ENCODE measurements at regions not wholly inside any gene's neighbourhood (a gene's known extent, or its start where the extent isn't known, plus 50 kb on each side); places are given as distances from the start of the nearest gene placed in this dataset.
"Not testable (repeated sequence)": the region's sequence is repeated elsewhere in the genome, so short reads cannot be mapped to it uniquely, and the experiment has no call there.

DNA sequence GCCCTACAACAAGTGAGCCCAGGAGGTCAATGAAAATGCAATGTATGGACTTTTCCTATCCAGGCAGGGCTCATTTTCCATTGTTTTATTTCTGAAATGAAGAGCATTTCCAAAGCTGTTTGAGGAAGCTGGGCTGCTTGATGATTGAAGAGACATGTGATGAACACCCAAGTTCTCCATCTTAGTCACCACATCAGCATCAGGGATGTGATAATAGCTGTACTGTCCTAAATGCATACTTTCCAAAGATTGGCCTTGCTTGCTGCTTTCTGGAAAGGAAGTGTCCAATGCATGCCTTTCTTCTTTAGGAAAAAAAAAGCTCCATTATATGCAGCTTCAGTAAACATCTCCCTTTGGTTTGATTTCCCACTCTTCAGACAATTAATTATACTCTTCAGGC is 425.9 kb upstream of the RUNX1 start:
- DNase-seq, result peak; percentile 69
- Histone ChIP-seq H3K4me1 (ENCODE audit: control insufficient read depth, insufficient read depth, low read length) (no peaks in the 10 kb centered on the region), H3K27ac (ENCODE audit: low read length) (no peak overlapping the region), H3K27me3 (ENCODE audit: control insufficient read depth, insufficient read depth, low read length) (no peaks in the 10 kb centered on the region), H3K36me3 (ENCODE audit: control insufficient read depth, insufficient read depth, low read length) (no peaks in the 10 kb centered on the region), H3K9me3 (replicated peaks; ENCODE audit: control insufficient read depth, low read depth, low read length) (no peaks in the 10 kb centered on the region), H3K4me3 (ENCODE audit: low read length) (no peak overlapping the region)

- H3K4me1 ChIP-seq (ENCODE audit: control insufficient read depth, insufficient read depth, low read length), result no peaks in the 10 kb centered on the region
- no peaks in the 10 kb centered on the region for H3K27me3 ChIP-seq (ENCODE audit: control insufficient read depth, insufficient read depth, low read length)
- no CpG with 5 or more reads among the region's 1 CpG for WGBS (ENCODE audit: insufficient coverage)
- no peak overlapping the region for H3K4me3 ChIP-seq (ENCODE audit: low read length)
- H3K27ac ChIP-seq (ENCODE audit: low read length), result no peak overlapping the region
- peak; percentile 46 for DNase-seq
- no peaks in the 10 kb centered on the region for H3K9me3 ChIP-seq (replicated peaks; ENCODE audit: control insufficient read depth, low read depth, low read length)
- H3K36me3 ChIP-seq (ENCODE audit: control insufficient read depth, insufficient read depth, low read length), result no peaks in the 10 kb centered on the region
Measured at GRCh38 chr21:35473496-35473895, 424.4 kb upstream of the RUNX1 start.

- Histone ChIP-seq H3K4me1 (ENCODE audit: control insufficient read depth, insufficient read depth, low read length) (no peaks in the 10 kb centered on the region), H3K36me3 (ENCODE audit: control insufficient read depth, insufficient read depth, low read length) (no peaks in the 10 kb centered on the region), H3K27ac (ENCODE audit: low read length) (no peak overlapping the region), H3K4me3 (ENCODE audit: low read length) (no peak overlapping the region), H3K27me3 (ENCODE audit: control insufficient read depth, insufficient read depth, low read length) (no peaks in the 10 kb centered on the region), H3K9me3 (replicated peaks; ENCODE audit: control insufficient read depth, low read depth, low read length) (no peaks in the 10 kb centered on the region)
- DNase-seq, result no peak
- WGBS (ENCODE audit: insufficient coverage), result no CpG with 5 or more reads among the region's 5 CpGs
Measured at GRCh38 chr21:35470522-35470921, 421.4 kb upstream of the RUNX1 start.

DNA sequence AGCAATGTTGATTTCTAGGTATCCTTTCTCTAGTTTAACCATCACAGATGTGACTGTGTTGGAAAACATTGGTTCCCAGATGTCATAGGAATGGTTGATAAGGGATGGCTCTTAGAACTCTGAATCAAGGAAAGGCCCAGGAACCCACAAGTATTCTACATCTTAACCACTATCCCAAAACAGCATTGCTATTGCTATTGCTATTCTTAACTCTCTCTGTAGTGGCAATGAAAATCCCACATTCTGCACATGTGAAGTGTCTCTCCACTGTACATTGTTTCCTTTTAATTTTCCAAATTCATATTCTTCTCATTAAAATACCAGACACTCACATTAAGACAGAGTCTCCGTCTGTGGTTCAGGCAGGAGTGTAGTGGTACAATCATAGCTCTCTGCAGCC is 420.4 kb upstream of the RUNX1 start:
- 86% methylated on average over 1 of the region's 1 CpG for WGBS (ENCODE audit: insufficient coverage)
- H3K27ac ChIP-seq (ENCODE audit: low read length), result no peak overlapping the region
- no peaks in the 10 kb centered on the region for H3K9me3 ChIP-seq (replicated peaks; ENCODE audit: control insufficient read depth, low read depth, low read length)
- no peak overlapping the region for H3K4me3 ChIP-seq (ENCODE audit: low read length)
- H3K36me3 ChIP-seq (ENCODE audit: control insufficient read depth, insufficient read depth, low read length), result no peaks in the 10 kb centered on the region
- no peaks in the 10 kb centered on the region for H3K4me1 ChIP-seq (ENCODE audit: control insufficient read depth, insufficient read depth, low read length)
- H3K27me3 ChIP-seq (ENCODE audit: control insufficient read depth, insufficient read depth, low read length), result no peaks in the 10 kb centered on the region
- no peak for DNase-seq

GRCh38 chr21:35468991-35469390 is 419.9 kb upstream of the RUNX1 start:
- no peaks in the 10 kb centered on the region for H3K4me1 ChIP-seq (ENCODE audit: control insufficient read depth, insufficient read depth, low read length)
- no peak overlapping the region for H3K4me3 ChIP-seq (ENCODE audit: low read length)
- H3K27me3 ChIP-seq (ENCODE audit: control insufficient read depth, insufficient read depth, low read length), result no peaks in the 10 kb centered on the region
- WGBS (ENCODE audit: insufficient coverage), result 26% methylated on average over 3 of the region's 5 CpGs
- no peak overlapping the region for H3K27ac ChIP-seq (ENCODE audit: low read length)
- no peak for DNase-seq
- no peaks in the 10 kb centered on the region for H3K9me3 ChIP-seq (replicated peaks; ENCODE audit: control insufficient read depth, low read depth, low read length)
- no peaks in the 10 kb centered on the region for H3K36me3 ChIP-seq (ENCODE audit: control insufficient read depth, insufficient read depth, low read length)

DNA sequence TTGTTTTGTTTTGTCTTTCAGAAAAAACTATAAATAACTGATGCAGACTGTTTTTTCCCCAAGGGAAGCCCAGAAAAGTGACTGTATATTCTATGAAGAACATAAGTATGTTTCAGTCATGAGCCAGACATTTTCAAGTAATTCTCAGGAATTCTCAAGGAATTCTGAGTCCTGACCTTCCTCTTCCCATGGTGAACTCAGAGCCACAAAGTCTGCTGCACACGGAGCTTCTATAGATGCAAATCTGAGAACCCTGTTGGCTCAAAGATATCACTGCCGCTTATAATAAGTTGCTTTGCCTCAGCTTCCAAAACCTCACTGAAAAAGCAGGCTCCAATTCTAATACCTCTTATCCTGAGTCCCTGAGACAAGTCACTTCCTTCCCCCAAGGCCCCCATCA is 418.5 kb upstream of the RUNX1 start:
- WGBS (ENCODE audit: insufficient coverage), result 57% methylated on average over 2 of the region's 2 CpGs
- Histone ChIP-seq H3K36me3 (ENCODE audit: control insufficient read depth, insufficient read depth, low read length) (no peaks in the 10 kb centered on the region), H3K4me3 (ENCODE audit: low read length) (no peak overlapping the region), H3K9me3 (replicated peaks; ENCODE audit: control insufficient read depth, low read depth, low read length) (no peaks in the 10 kb centered on the region), H3K27me3 (ENCODE audit: control insufficient read depth, insufficient read depth, low read length) (no peaks in the 10 kb centered on the region), H3K27ac (ENCODE audit: low read length) (no peak overlapping the region), H3K4me1 (ENCODE audit: control insufficient read depth, insufficient read depth, low read length) (no peaks in the 10 kb centered on the region)
- DNase-seq, result no peak

DNA sequence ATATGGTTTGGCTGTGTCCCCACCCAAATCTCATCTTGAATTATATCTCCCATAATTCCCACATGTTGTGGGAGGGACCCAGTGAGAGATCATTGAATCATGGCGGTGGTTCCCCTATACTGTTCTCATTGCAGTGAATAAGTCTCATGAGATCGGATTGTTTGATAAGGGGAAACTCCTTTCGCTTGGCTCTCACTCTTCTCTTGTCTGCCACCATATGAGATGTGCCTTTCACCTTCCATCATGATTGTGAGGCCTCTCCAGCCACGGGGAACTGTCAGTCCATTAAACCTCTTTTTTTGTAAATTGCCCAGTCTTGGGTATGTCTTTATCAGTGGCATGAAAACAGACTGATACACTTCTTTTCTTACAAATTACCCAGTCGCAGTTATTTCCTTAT is 417.6 kb upstream of the RUNX1 start:
- WGBS (ENCODE audit: insufficient coverage), result no CpG with 5 or more reads among the region's 5 CpGs
- not testable (repeated sequence) for H3K27ac ChIP-seq (ENCODE audit: low read length)

GRCh38 chr21:35465741-35466140 is 416.6 kb upstream of the RUNX1 start:
- Histone ChIP-seq H3K4me3 (ENCODE audit: low read length) (no peak overlapping the region), H3K36me3 (ENCODE audit: control insufficient read depth, insufficient read depth, low read length) (no peaks in the 10 kb centered on the region), H3K9me3 (replicated peaks; ENCODE audit: control insufficient read depth, low read depth, low read length) (no peaks in the 10 kb centered on the region), H3K4me1 (ENCODE audit: control insufficient read depth, insufficient read depth, low read length) (no peaks in the 10 kb centered on the region), H3K27me3 (ENCODE audit: control insufficient read depth, insufficient read depth, low read length) (no peaks in the 10 kb centered on the region), H3K27ac (ENCODE audit: low read length) (no peak overlapping the region)
- WGBS (ENCODE audit: insufficient coverage), result 94% methylated on average over 2 of the region's 2 CpGs
- DNase-seq, result no peak

More for the DNA sequence above, 417.6 kb upstream of the RUNX1 start:
- not testable (repeated sequence) for H3K4me1 ChIP-seq (ENCODE audit: control insufficient read depth, insufficient read depth, low read length); H3K36me3 ChIP-seq (ENCODE audit: control insufficient read depth, insufficient read depth, low read length); H3K9me3 ChIP-seq (replicated peaks; ENCODE audit: control insufficient read depth, low read depth, low read length); H3K4me3 ChIP-seq (ENCODE audit: low read length); H3K27me3 ChIP-seq (ENCODE audit: control insufficient read depth, insufficient read depth, low read length); DNase-seq

GRCh38 chr21:35461700-35462099 is 412.6 kb upstream of the RUNX1 start:
- Histone ChIP-seq H3K4me3 (ENCODE audit: low read length) (no peak overlapping the region), H3K27ac (ENCODE audit: low read length) (no peak overlapping the region), H3K27me3 (ENCODE audit: control insufficient read depth, insufficient read depth, low read length) (no peaks in the 10 kb centered on the region), H3K9me3 (replicated peaks; ENCODE audit: control insufficient read depth, low read depth, low read length) (no peaks in the 10 kb centered on the region), H3K4me1 (ENCODE audit: control insufficient read depth, insufficient read depth, low read length) (no peaks in the 10 kb centered on the region), H3K36me3 (ENCODE audit: control insufficient read depth, insufficient read depth, low read length) (no peaks in the 10 kb centered on the region)
- no peak for DNase-seq
- WGBS (ENCODE audit: insufficient coverage), result no CpG with 5 or more reads among the region's 2 CpGs

GRCh38 chr21:35460441-35460840 is 411.3 kb upstream of the RUNX1 start:
- Histone ChIP-seq H3K27ac (ENCODE audit: low read length) (no peak overlapping the region), H3K9me3 (replicated peaks; ENCODE audit: control insufficient read depth, low read depth, low read length) (no peaks in the 10 kb centered on the region), H3K27me3 (ENCODE audit: control insufficient read depth, insufficient read depth, low read length) (no peaks in the 10 kb centered on the region), H3K36me3 (ENCODE audit: control insufficient read depth, insufficient read depth, low read length) (no peaks in the 10 kb centered on the region), H3K4me1 (ENCODE audit: control insufficient read depth, insufficient read depth, low read length) (no peaks in the 10 kb centered on the region), H3K4me3 (ENCODE audit: low read length) (no peak overlapping the region)
- WGBS (ENCODE audit: insufficient coverage), result 89% methylated on average over 3 of the region's 9 CpGs
- no peak for DNase-seq

DNA sequence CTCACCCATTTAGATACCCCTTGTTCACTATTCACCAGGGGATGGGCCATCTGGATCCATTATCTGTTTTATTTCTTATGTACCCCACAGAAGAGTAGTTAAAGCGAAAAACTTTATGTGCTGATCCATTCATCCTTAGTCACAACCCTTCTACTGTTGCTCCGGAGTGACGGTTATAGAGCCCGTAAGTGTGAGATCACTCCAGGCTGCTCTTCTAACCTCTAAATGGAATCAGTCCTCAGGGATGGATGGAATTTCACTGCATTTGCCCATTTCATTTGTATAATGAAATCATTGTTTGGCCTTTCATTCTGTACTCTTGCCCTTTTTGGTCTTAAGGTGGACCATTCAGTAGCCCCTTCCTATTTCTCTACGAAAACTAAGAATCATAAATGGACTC is 409.3 kb upstream of the RUNX1 start:
- WGBS (ENCODE audit: insufficient coverage), result no CpG with 5 or more reads among the region's 5 CpGs
- DNase-seq, result no peak
- H3K9me3 ChIP-seq (replicated peaks; ENCODE audit: control insufficient read depth, low read depth, low read length), result no peaks in the 10 kb centered on the region
- H3K36me3 ChIP-seq (ENCODE audit: control insufficient read depth, insufficient read depth, low read length), result no peaks in the 10 kb centered on the region
- H3K4me1 ChIP-seq (ENCODE audit: control insufficient read depth, insufficient read depth, low read length), result no peaks in the 10 kb centered on the region
- H3K4me3 ChIP-seq (ENCODE audit: low read length), result no peak overlapping the region
- no peaks in the 10 kb centered on the region for H3K27me3 ChIP-seq (ENCODE audit: control insufficient read depth, insufficient read depth, low read length)
- no peak overlapping the region for H3K27ac ChIP-seq (ENCODE audit: low read length)
